ENCODE measurements at regions not wholly inside any gene's neighbourhood (a gene's known extent, or its start where the extent isn't known, plus 50 kb on each side); places are given as distances from the start of the nearest gene placed in this dataset.

DNA sequence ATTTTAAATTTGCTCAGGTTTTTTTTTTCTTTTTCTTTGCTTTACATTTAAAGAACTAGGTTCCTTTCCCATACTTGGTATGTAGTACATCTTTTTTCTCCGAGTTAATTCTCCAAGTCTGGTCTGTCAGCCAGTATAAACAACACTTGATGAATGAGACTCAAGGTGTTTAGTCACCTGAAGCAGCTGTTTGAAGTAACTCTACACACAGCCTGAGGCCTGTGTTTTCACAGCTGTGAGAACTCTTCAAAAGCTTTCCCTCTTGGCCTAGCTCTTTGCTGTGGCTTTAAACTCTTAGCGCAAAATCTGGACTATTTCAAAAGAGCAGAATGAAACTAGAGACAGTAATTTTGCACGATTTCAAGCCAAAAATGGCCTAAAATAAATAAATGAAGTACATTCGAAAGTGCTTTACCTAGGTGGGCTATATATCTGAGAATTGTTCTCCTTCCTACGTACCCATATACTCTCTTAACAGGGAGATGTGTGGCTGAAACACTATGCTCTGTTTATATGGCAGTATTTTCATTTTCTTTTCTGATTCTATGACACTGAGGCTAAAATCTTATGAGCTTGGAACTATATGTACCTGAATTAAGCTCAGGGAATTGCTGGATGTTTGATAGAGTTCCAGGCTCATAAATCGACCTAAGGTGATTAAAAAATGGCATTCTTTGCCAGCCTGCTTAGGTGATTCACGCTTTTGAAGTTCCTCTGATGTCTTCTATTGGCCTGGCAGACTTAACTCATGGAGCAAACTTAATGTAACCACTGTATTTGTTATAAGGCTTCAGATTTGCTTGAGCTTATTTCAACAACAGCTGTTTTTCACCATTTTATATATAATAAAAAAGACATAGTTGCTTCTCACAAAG, 1044.1 kb upstream of the ZEB2 start:
- DNase-seq (ENCODE audit: low read depth) (peak; percentile 87), FAIRE-seq (no peak)
- no peaks in the 10 kb centered on the region for H3K36me3 ChIP-seq (ENCODE audit: control insufficient read depth, insufficient read depth, low read length)
- H3K27me3 ChIP-seq (ENCODE audit: control insufficient read depth, insufficient read depth, low read length), result no peaks in the 10 kb centered on the region
- H3K4me3 ChIP-seq (ENCODE audit: low read depth, low read length), result no peak overlapping the region
- no peak for TF ChIP-seq CTCF (IDR thresholded peaks at IDR 0.05; ENCODE audit: insufficient read depth, low read length, severe bottlenecking)

DNA sequence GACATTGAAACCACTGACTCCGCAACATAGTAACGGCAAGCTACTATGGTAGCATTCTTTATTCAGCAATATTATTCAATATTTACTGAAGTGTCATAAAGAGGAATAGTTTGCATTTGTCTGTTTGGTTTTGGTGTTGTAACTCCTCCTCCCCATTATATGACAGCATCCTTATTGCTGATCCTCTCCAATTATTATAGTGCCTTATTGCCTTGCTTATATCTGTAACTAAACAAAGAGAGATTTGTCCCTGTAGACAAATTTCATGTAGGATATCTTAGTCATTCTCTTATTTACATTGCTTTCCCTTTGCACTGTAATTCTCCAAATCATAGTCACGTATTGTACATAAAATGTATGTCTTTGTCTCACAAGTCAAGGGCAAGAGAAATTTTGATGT, 1041.2 kb upstream of the ZEB2 start:
- DNase-seq (ENCODE audit: low read depth), result no peak
- Histone ChIP-seq H3K27me3 (ENCODE audit: control insufficient read depth, insufficient read depth, low read length) (no peaks in the 10 kb centered on the region), H3K4me3 (ENCODE audit: low read depth, low read length) (no peak overlapping the region), H3K36me3 (ENCODE audit: control insufficient read depth, insufficient read depth, low read length) (no peaks in the 10 kb centered on the region)
- FAIRE-seq, result no peak
- no peak for TF ChIP-seq CTCF (IDR thresholded peaks at IDR 0.05; ENCODE audit: insufficient read depth, low read length, severe bottlenecking)

DNA sequence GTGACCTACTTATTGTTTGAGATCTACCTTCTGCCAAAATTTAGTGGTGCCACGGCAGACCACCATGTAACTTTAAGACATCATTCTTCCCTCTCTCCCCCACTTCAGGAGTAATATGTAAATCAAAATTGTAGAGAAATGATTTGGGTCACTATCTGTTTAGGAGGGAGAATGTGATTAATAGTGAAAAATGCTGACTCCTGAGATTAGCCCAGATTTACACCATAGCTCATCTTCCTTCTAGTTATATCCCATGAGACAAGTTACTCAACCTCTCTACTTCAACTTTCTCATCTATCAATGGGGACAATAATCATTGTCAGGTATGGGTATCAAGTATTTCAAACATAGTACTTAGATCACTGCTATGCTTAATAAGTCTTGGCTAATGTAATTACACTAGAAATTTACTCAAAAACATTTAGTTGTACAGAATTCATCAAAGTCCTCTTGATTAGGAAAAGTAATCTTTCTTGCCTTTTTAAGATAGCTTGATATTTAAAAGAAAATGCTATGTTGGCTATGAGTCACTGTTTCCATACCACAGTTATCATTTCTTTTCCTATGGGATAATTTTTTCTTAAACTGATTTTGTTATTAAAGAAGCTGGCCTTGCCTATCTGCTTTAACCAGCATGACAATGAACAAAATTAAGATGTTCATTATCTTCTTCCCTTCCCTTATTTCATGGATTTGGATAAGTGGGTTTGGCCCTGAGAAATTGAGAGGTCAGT, 1038.9 kb upstream of the ZEB2 start:
- no peak for DNase-seq (ENCODE audit: low read depth)
- TF ChIP-seq CTCF (IDR thresholded peaks at IDR 0.05; ENCODE audit: insufficient read depth, low read length, severe bottlenecking), result no peak
- no peak overlapping the region for H3K4me3 ChIP-seq (ENCODE audit: low read depth, low read length)
- no peaks in the 10 kb centered on the region for H3K27me3 ChIP-seq (ENCODE audit: control insufficient read depth, insufficient read depth, low read length)
- no peak for FAIRE-seq
- H3K36me3 ChIP-seq (ENCODE audit: control insufficient read depth, insufficient read depth, low read length), result no peaks in the 10 kb centered on the region

DNA sequence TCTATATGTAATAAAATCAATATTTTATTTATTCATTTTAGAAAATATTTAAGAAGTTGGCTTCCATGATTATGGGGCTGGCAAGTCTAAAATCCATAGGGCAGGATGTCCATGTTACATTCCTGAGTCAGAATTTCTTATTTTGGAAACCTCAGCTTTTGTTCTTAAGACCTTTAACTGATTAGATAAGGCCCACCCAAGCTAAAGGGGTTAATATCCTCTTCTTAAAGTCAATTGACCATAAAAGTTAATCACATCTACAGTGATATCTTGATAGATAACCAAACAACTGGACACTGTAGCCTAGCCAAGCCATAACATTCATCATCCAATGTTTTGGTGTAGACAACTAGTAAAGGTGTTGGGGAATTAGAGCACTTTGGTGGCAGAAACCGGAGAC, 1035.4 kb upstream of the ZEB2 start:
- DNase-seq (ENCODE audit: low read depth) (no peak), FAIRE-seq (no peak)
- Histone ChIP-seq H3K4me3 (ENCODE audit: low read depth, low read length) (no peak overlapping the region), H3K36me3 (ENCODE audit: control insufficient read depth, insufficient read depth, low read length) (no peaks in the 10 kb centered on the region), H3K27me3 (ENCODE audit: control insufficient read depth, insufficient read depth, low read length) (no peaks in the 10 kb centered on the region)
- no peak for TF ChIP-seq CTCF (IDR thresholded peaks at IDR 0.05; ENCODE audit: insufficient read depth, low read length, severe bottlenecking)

DNA sequence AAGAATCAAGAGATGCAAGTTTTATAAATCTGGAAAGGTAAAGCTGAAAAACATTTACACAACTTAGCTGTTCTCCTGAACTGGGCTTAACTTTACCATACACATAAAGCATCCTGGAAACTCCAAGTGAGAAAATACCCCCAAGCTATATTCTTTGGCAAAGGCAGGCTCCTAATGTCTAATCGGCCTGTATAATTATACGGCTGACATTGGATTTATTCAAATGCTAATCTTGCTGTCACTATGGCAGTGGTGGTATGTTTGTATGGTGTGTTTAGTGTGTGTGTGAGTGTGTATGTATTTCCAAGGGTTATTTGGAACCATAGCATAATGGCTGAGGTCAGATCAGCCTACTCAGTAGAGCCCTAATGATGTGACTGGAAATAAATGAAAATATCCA, 1031.8 kb upstream of the ZEB2 start:
- DNase-seq (ENCODE audit: low read depth), result no peak
- no peak for FAIRE-seq
- no peak for TF ChIP-seq CTCF (IDR thresholded peaks at IDR 0.05; ENCODE audit: insufficient read depth, low read length, severe bottlenecking)

More for the DNA sequence above, 1031.8 kb upstream of the ZEB2 start:
- H3K36me3 ChIP-seq (ENCODE audit: control insufficient read depth, insufficient read depth, low read length), result no peaks in the 10 kb centered on the region
- no peaks in the 10 kb centered on the region for H3K27me3 ChIP-seq (ENCODE audit: control insufficient read depth, insufficient read depth, low read length)
- no peak overlapping the region for H3K4me3 ChIP-seq (ENCODE audit: low read depth, low read length)

Measured in bronchial epithelial cell (primary cell).